Neuronal stem cell (in vitro differentiated cells): ENCODE measurements at regions not wholly inside any gene's neighbourhood (a gene's known extent, or its start where the extent isn't known, plus 50 kb on each side); places are given as distances from the start of the nearest gene placed in this dataset.

Source experiments
- DNase-seq: peaks from one replicate; pipeline ENCODE4 v3.0.0-alpha.2; 2013; ENCODE audit warnings: low spot score
- H2AFZ ChIP-seq: one replicate; pipeline ENCODE4 v1.6.1; 2013; ENCODE audit warnings: mild to moderate bottlenecking, low read length, inconsistent platforms
- H2AK5ac ChIP-seq: 2 replicates; pipeline ENCODE4 v1.6.1; 2013; ENCODE audit warnings: low read depth, mild to moderate bottlenecking, inconsistent platforms, low read length, moderate library complexity, mixed read lengths
- H2BK120ac ChIP-seq: 2 replicates; pipeline ENCODE4 v1.6.1; 2013; ENCODE audit warnings: low read depth, mild to moderate bottlenecking, inconsistent platforms, low read length, moderate library complexity, mixed read lengths
- H2BK12ac ChIP-seq: one replicate; pipeline ENCODE4 v1.6.1; 2013; ENCODE audit warnings: low read length, inconsistent platforms
- H2BK15ac ChIP-seq: 2 replicates; pipeline ENCODE4 v1.6.1; 2013; ENCODE audit warnings: mild to moderate bottlenecking, low read length, inconsistent platforms, mixed read lengths
- H2BK5ac ChIP-seq: one replicate; pipeline ENCODE4 v1.6.1; 2013; ENCODE audit warnings: inconsistent platforms, mild to moderate bottlenecking, low read length, moderate library complexity
- H3K14ac ChIP-seq: one replicate; pipeline ENCODE4 v1.6.1; 2013; ENCODE audit warnings: low read length, inconsistent platforms
- H3K18ac ChIP-seq: 2 replicates; pipeline ENCODE4 v1.6.1; 2013; ENCODE audit warnings: low read length, inconsistent platforms
- H3K23ac ChIP-seq: 2 replicates; pipeline ENCODE4 v1.6.1; 2013; ENCODE audit warnings: low read depth, mild to moderate bottlenecking, mixed read lengths, low read length, inconsistent platforms; ENCODE audit not compliant: poor library complexity
- H3K27ac ChIP-seq: replicated peaks from 3 replicates; pipeline ENCODE4 v1.5.1; 2013; ENCODE audit warnings: low read length, inconsistent platforms
- H3K27me3 ChIP-seq, 3 experiments: 2 replicates each; pipeline ENCODE4 v1.6.1; 2013; ENCODE audit warnings: low read length in 3 of 3, mild to moderate bottlenecking in 2 of 3, inconsistent platforms in 1 of 3, low read depth in 1 of 3, mixed read lengths in 1 of 3, moderate library complexity in 1 of 3; ENCODE audit not compliant: control insufficient read depth in 3 of 3, insufficient read depth in 3 of 3
- H3K36me3 ChIP-seq, 2 donors: replicated peaks in 1 of 2; 2 replicates each; pipeline ENCODE4 v1.6.1; 2013; ENCODE audit warnings: low read length in 2 of 2; ENCODE audit not compliant: control insufficient read depth in 2 of 2, insufficient read depth in 2 of 2
- H3K4ac ChIP-seq: 2 replicates; pipeline ENCODE4 v1.6.1; 2013; ENCODE audit warnings: inconsistent platforms, mild to moderate bottlenecking, low read length, moderate library complexity
- H3K4me1 ChIP-seq, 2 donors: 1 replicate in 1 of 2; 2 replicates in 1 of 2; pipeline ENCODE4 v1.6.1; 2013; ENCODE audit warnings: low read length in 2 of 2, low read depth in 1 of 2; ENCODE audit not compliant: control insufficient read depth in 2 of 2, insufficient read depth in 1 of 2
- H3K4me2 ChIP-seq: one replicate; pipeline ENCODE4 v1.6.1; 2013; ENCODE audit warnings: mild to moderate bottlenecking, low read length, inconsistent platforms; ENCODE audit not compliant: insufficient read depth, poor library complexity, severe bottlenecking
- H3K4me3 ChIP-seq, 2 donors: 2 replicates each; pipeline ENCODE4 v1.5.1; 2013; ENCODE audit warnings: low read length in 2 of 2, mild to moderate bottlenecking in 2 of 2, inconsistent platforms in 1 of 2, moderate library complexity in 1 of 2
- H3K79me1 ChIP-seq: one replicate; pipeline ENCODE4 v1.6.1; 2013; ENCODE audit warnings: low read depth, mild to moderate bottlenecking, inconsistent platforms, low read length, moderate library complexity
- H3K9ac ChIP-seq: one replicate; pipeline ENCODE4 v1.6.1; 2013; ENCODE audit warnings: mild to moderate bottlenecking, low read depth, low read length, inconsistent platforms; ENCODE audit not compliant: poor library complexity
- H3K9me3 ChIP-seq, 2 donors: replicated peaks in 1 of 2; 2 replicates each; pipeline versions ENCODE3 to v1.6.1; 2013; ENCODE audit warnings: low read length in 2 of 2, mild to moderate bottlenecking in 2 of 2, inconsistent platforms in 1 of 2, low read depth in 1 of 2, mixed read lengths in 1 of 2, moderate library complexity in 1 of 2; ENCODE audit not compliant: control insufficient read depth in 2 of 2, insufficient read depth in 1 of 2
- H4K8ac ChIP-seq: one replicate; pipeline ENCODE4 v1.6.1; 2013; ENCODE audit warnings: low read depth, mild to moderate bottlenecking, inconsistent platforms, low read length, moderate library complexity
- H4K91ac ChIP-seq: one replicate; pipeline ENCODE4 v1.6.1; 2013; ENCODE audit warnings: low read length, low read depth, mild to moderate bottlenecking, inconsistent platforms; ENCODE audit not compliant: poor library complexity
- WGBS, 2 donors: extraction: QIAGEN DNeasy Blood & Tissue Kit; methylation state at CpG; one replicate each; pipeline ENCODE4 v1.1.7; 2013; ENCODE audit warnings: missing lambda C conversion rate in 2 of 2, mixed read lengths in 1 of 2; ENCODE audit not compliant: insufficient read length in 2 of 2, insufficient replicate concordance in 1 of 2; ENCODE audit errors: extremely low coverage in 2 of 2; 5-methylcytosine and 5-hydroxymethylcytosine counted together

GRCh38 chr5:107017616-107018015, 653.1 kb downstream of the EFNA5 start:
- Histone ChIP-seq H3K79me1 (no peaks in the 10 kb centered on the region), H3K18ac (no peak overlapping the region), H3K9ac (no peak overlapping the region), H2BK12ac (no peak overlapping the region), H2BK120ac (no peak overlapping the region), H3K14ac (no peak overlapping the region), H4K91ac (no peak overlapping the region), H2AFZ (no peak overlapping the region), H3K27me3 (no peaks in the 10 kb centered on the region), H3K4me3 (no peak overlapping the region), H3K4me1 (no peaks in the 10 kb centered on the region), H3K36me3 (no peaks in the 10 kb centered on the region), H3K9me3 (no peaks in the 10 kb centered on the region), H3K4ac (no peak overlapping the region), H3K23ac (no peak overlapping the region), H3K27ac (no peak overlapping the region), H2AK5ac (no peak overlapping the region), H4K8ac (no peak overlapping the region), H2BK5ac (no peak overlapping the region), H3K4me2 (no peak overlapping the region), H2BK15ac (no peak overlapping the region)
- no CpG with 5 or more reads among the region's 1 CpG for WGBS, 2 donors
- no peak for DNase-seq

GRCh38 chr5:107012371-107012770, 658.4 kb downstream of the EFNA5 start:
- H3K27ac ChIP-seq: no peak overlapping the region
- no peak for DNase-seq
- no peak overlapping the region for H3K4me3 ChIP-seq
- no peak overlapping the region for H3K14ac ChIP-seq
- H2AFZ ChIP-seq: no peak overlapping the region
- H3K18ac ChIP-seq: no peak overlapping the region
- no peak overlapping the region for H2AK5ac ChIP-seq
- no peak overlapping the region for H3K9ac ChIP-seq
- no peaks in the 10 kb centered on the region for H3K4me1 ChIP-seq
- H2BK5ac ChIP-seq: no peak overlapping the region
- H4K8ac ChIP-seq: no peak overlapping the region
- H4K91ac ChIP-seq: no peak overlapping the region
- no peaks in the 10 kb centered on the region for H3K79me1 ChIP-seq
- no peaks in the 10 kb centered on the region for H3K27me3 ChIP-seq
- no peak overlapping the region for H2BK120ac ChIP-seq
- no peak overlapping the region for H3K4me2 ChIP-seq
- no peak overlapping the region for H2BK12ac ChIP-seq
- WGBS, 2 donors: no CpG with 5 or more reads among the region's 10 CpGs
- H3K36me3 ChIP-seq: no peaks in the 10 kb centered on the region
- no peak overlapping the region for H3K23ac ChIP-seq
- no peak overlapping the region for H3K4ac ChIP-seq
- no peak overlapping the region for H2BK15ac ChIP-seq
- H3K9me3 ChIP-seq: no peaks in the 10 kb centered on the region

- Histone ChIP-seq H2BK12ac (no peak overlapping the region), H3K9ac (peak overlapping the region; percentile 22), H3K4ac (no peak overlapping the region)
Measured at GRCh38 chr5:107011605-107012004, 659.1 kb downstream of the EFNA5 start.

GRCh38 chr5:107010060-107010459, 660.7 kb downstream of the EFNA5 start:
- Histone ChIP-seq H3K14ac (no peak overlapping the region), H3K18ac (no peak overlapping the region), H3K4ac (no peak overlapping the region), H3K9me3 (no peaks in the 10 kb centered on the region), H2AFZ (peak overlapping the region; percentile 15), H2AK5ac (no peak overlapping the region), H2BK15ac (no peak overlapping the region), H4K91ac (no peak overlapping the region), H3K23ac (no peak overlapping the region), H4K8ac (no peak overlapping the region), H2BK12ac (no peak overlapping the region), H3K4me3 (no peak overlapping the region), H2BK120ac (no peak overlapping the region), H3K36me3 (no peaks in the 10 kb centered on the region), H3K79me1 (no peaks in the 10 kb centered on the region), H3K27me3 (no peaks in the 10 kb centered on the region), H3K4me2 (no peak overlapping the region), H3K4me1 (no peaks in the 10 kb centered on the region), H2BK5ac (no peak overlapping the region), H3K27ac (no peak overlapping the region), H3K9ac (no peak overlapping the region)
- no peak for DNase-seq
- no CpG with 5 or more reads among the region's 6 CpGs for WGBS, 2 donors

More at GRCh38 chr5:107011605-107012004, 659.1 kb downstream of the EFNA5 start:
- Histone ChIP-seq H3K27me3 (no peaks in the 10 kb centered on the region), H3K18ac (no peak overlapping the region), H3K9me3 (no peaks in the 10 kb centered on the region), H3K23ac (no peak overlapping the region), H2BK120ac (no peak overlapping the region), H3K14ac (no peak overlapping the region), H3K4me1 (no peaks in the 10 kb centered on the region), H3K36me3 (no peaks in the 10 kb centered on the region), H3K27ac (no peak overlapping the region), H3K79me1 (no peaks in the 10 kb centered on the region), H4K91ac (no peak overlapping the region), H3K4me3 (no peak overlapping the region), H2AFZ (peak overlapping the region; percentile 30), H4K8ac (no peak overlapping the region), H2AK5ac (no peak overlapping the region), H3K4me2 (no peak overlapping the region), H2BK5ac (no peak overlapping the region), H2BK15ac (no peak overlapping the region)
- DNase-seq: no peak
- WGBS, 2 donors: no CpG with 5 or more reads among the region's 7 CpGs
